ENCODE measurements at regions not wholly inside any gene's neighbourhood (a gene's known extent, or its start where the extent isn't known, plus 50 kb on each side); places are given as distances from the start of the nearest gene placed in this dataset.

DNA sequence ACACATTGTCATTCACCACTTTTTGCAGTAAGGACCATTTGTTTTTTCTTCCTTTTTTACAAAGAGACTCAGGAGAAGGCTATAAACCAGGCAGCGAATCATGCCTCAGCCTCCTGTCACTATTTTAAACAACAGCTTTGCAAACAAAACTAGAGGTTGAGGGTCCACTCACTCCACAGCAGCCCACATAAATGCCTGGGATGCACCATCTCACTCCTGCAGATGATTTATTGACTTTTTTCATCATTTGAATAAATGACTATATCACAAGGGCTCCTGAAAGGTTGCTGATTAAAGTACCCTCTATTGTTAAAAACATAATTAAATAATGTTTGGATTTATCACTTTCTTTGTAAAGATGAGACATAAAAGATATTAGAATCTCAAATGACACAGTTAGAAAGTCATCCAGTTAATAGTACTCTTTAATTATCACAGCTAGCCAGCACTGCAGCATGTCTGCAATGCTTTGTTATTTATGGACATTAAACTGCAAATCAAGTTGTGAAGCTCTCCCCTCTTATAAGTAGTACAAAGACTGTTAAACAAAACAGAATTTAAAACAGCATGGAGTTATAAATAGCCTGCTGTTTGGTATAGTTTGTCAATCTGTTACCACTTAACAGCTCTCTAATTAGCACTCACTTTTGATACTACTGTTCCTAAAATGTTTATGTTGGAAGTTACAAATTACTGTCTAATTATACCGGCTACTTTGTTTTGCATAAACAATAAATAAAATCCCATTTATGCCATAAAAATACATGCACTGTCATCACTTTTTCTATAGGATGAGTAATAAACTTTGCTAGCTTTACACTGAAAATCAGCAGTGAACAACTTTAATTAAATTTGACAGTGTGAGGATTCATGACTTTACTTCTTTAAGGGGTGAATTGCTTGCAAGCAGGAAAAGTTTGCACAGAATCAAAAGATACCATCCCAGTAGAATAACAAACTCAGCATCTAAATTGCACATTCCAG, 853.2 kb downstream of the UQCRFS1 start (continued):
- no peak for TF ChIP-seq ZNF837 (tag by site-specific recombination; IDR thresholded peaks at IDR 0.05)
- no peak for TF ChIP-seq ZNF785 (tag by site-specific recombination; IDR thresholded peaks at IDR 0.05)
- TF ChIP-seq, protein P1, sequence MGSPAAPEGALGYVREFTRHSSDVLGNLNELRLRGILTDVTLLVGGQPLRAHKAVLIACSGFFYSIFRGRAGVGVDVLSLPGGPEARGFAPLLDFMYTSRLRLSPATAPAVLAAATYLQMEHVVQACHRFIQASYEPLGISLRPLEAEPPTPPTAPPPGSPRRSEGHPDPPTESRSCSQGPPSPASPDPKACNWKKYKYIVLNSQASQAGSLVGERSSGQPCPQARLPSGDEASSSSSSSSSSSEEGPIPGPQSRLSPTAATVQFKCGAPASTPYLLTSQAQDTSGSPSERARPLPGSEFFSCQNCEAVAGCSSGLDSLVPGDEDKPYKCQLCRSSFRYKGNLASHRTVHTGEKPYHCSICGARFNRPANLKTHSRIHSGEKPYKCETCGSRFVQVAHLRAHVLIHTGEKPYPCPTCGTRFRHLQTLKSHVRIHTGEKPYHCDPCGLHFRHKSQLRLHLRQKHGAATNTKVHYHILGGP (tag by site-specific recombination; IDR thresholded peaks at IDR 0.05), result peak; percentile 75
- no peak for TF ChIP-seq KLF16 (tag by site-specific recombination; IDR thresholded peaks at IDR 0.05)
- no peak for TF ChIP-seq ZNF747 (tag by site-specific recombination; IDR thresholded peaks at IDR 0.05)

DNA sequence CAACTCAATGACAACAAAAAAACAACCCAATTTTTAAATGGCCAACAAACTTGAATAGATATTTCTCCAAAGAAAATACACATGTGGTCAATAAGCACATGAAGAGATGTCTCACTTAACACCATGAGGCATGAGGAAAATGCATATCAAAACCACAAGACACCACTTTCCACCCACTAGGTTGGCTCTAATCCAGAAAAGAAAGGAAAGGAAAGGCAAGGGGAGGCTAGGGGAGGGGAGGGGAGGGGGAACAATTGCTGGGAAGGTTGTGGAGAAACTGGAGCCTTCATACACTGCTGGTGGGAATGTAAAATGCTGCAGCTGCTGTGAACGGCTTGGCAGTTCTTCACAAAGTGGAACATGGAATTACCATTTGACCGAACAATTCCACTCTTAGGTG, 854.3 kb downstream of the UQCRFS1 start:
- Histone ChIP-seq H3K27ac (ENCODE audit: extremely low read depth, low read depth, low read length) (no peak overlapping the region), H3K36me3 (ENCODE audit: control insufficient read depth in 2 of 2, insufficient read depth in 1 of 2, low read length in 2 of 2) (0 out of 3 replicates have a peak, but pooled peaks cover 0 to 3% of the 10 kb centered on the region in 2 experiments), H3K4me3 (ENCODE audit: low read depth, low read length) (no peak overlapping the region), H3K4me1 (ENCODE audit: control insufficient read depth, insufficient read depth, low read length) (peaks cover 25% of the 10 kb centered on the region), H3K9me3 (ENCODE audit: control insufficient read depth, insufficient read depth, low read depth, low read length) (peaks cover 5% of the 10 kb centered on the region)
- POLR2A ChIA-PET, result interaction anchor here (0.6 kb wide), 1 partner anchor 52 kb away, joined by 3 read pairs; no protein-coding TSS in a partner anchor
- CTCF ChIA-PET, result interaction anchor here (0.6 to 2.4 kb wide), 6 partner anchors 12 to 276 kb away, joined by 3 to 14 read pairs (median 5); no protein-coding TSS in a partner anchor
- TF ChIP-seq, protein P2, sequence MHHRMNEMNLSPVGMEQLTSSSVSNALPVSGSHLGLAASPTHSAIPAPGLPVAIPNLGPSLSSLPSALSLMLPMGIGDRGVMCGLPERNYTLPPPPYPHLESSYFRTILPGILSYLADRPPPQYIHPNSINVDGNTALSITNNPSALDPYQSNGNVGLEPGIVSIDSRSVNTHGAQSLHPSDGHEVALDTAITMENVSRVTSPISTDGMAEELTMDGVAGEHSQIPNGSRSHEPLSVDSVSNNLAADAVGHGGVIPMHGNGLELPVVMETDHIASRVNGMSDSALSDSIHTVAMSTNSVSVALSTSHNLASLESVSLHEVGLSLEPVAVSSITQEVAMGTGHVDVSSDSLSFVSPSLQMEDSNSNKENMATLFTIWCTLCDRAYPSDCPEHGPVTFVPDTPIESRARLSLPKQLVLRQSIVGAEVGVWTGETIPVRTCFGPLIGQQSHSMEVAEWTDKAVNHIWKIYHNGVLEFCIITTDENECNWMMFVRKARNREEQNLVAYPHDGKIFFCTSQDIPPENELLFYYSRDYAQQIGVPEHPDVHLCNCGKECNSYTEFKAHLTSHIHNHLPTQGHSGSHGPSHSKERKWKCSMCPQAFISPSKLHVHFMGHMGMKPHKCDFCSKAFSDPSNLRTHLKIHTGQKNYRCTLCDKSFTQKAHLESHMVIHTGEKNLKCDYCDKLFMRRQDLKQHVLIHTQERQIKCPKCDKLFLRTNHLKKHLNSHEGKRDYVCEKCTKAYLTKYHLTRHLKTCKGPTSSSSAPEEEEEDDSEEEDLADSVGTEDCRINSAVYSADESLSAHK (tag by site-specific recombination; IDR thresholded peaks at IDR 0.05), result no peak
- TF ChIP-seq, protein P3, sequence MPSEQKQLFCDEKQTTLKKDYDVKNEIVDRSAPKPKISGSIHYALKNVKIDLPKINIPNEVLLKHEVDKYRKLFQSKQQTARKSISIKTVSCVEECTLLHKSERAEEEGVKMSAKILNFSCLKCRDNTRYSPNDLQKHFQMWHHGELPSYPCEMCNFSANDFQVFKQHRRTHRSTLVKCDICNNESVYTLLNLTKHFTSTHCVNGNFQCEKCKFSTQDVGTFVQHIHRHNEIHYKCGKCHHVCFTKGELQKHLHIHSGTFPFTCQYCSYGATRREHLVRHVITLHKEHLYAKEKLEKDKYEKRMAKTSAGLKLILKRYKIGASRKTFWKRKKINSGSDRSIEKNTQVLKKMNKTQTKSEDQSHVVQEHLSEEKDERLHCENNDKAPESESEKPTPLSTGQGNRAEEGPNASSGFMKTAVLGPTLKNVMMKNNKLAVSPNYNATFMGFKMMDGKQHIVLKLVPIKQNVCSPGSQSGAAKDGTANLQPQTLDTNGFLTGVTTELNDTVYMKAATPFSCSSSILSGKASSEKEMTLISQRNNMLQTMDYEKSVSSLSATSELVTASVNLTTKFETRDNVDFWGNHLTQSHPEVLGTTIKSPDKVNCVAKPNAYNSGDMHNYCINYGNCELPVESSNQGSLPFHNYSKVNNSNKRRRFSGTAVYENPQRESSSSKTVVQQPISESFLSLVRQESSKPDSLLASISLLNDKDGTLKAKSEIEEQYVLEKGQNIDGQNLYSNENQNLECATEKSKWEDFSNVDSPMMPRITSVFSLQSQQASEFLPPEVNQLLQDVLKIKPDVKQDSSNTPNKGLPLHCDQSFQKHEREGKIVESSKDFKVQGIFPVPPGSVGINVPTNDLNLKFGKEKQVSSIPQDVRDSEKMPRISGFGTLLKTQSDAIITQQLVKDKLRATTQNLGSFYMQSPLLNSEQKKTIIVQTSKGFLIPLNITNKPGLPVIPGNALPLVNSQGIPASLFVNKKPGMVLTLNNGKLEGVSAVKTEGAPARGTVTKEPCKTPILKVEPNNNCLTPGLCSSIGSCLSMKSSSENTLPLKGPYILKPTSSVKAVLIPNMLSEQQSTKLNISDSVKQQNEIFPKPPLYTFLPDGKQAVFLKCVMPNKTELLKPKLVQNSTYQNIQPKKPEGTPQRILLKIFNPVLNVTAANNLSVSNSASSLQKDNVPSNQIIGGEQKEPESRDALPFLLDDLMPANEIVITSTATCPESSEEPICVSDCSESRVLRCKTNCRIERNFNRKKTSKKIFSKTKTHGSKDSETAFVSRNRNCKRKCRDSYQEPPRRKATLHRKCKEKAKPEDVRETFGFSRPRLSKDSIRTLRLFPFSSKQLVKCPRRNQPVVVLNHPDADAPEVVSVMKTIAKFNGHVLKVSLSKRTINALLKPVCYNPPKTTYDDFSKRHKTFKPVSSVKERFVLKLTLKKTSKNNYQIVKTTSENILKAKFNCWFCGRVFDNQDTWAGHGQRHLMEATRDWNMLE (tag by site-specific recombination; conservative IDR thresholded peaks at IDR 0.05; ENCODE audit: low read depth), result 0 out of 2 replicates have a peak, but pooled peaks have one; percentile 14
- TF ChIP-seq ZNF335 (tag by site-specific recombination; conservative IDR thresholded peaks at IDR 0.05) (no peak), KLF7 (tag by site-specific recombination; IDR thresholded peaks at IDR 0.05; ENCODE audit: borderline replicate concordance) (no peak), ZNF776 (tag by site-specific recombination; IDR thresholded peaks at IDR 0.05; ENCODE audit: borderline replicate concordance) (no peak), ZNF747 (tag by site-specific recombination; IDR thresholded peaks at IDR 0.05) (no peak), ZNF391 (tag by site-specific recombination; IDR thresholded peaks at IDR 0.05; ENCODE audit: borderline replicate concordance, low read depth) (no peak), ZSCAN30 (tag by site-specific recombination; IDR thresholded peaks at IDR 0.05) (no peak), ZIC2 (tag by site-specific recombination; IDR thresholded peaks at IDR 0.05) (peak; percentile 84), ZSCAN23 (tag by site-specific recombination; IDR thresholded peaks at IDR 0.05) (no peak), ZNF473 (tag by site-specific recombination; IDR thresholded peaks at IDR 0.05) (no peak), ZNF658 (tag by site-specific recombination; IDR thresholded peaks at IDR 0.05) (no peak)
- TF ChIP-seq, protein P4, sequence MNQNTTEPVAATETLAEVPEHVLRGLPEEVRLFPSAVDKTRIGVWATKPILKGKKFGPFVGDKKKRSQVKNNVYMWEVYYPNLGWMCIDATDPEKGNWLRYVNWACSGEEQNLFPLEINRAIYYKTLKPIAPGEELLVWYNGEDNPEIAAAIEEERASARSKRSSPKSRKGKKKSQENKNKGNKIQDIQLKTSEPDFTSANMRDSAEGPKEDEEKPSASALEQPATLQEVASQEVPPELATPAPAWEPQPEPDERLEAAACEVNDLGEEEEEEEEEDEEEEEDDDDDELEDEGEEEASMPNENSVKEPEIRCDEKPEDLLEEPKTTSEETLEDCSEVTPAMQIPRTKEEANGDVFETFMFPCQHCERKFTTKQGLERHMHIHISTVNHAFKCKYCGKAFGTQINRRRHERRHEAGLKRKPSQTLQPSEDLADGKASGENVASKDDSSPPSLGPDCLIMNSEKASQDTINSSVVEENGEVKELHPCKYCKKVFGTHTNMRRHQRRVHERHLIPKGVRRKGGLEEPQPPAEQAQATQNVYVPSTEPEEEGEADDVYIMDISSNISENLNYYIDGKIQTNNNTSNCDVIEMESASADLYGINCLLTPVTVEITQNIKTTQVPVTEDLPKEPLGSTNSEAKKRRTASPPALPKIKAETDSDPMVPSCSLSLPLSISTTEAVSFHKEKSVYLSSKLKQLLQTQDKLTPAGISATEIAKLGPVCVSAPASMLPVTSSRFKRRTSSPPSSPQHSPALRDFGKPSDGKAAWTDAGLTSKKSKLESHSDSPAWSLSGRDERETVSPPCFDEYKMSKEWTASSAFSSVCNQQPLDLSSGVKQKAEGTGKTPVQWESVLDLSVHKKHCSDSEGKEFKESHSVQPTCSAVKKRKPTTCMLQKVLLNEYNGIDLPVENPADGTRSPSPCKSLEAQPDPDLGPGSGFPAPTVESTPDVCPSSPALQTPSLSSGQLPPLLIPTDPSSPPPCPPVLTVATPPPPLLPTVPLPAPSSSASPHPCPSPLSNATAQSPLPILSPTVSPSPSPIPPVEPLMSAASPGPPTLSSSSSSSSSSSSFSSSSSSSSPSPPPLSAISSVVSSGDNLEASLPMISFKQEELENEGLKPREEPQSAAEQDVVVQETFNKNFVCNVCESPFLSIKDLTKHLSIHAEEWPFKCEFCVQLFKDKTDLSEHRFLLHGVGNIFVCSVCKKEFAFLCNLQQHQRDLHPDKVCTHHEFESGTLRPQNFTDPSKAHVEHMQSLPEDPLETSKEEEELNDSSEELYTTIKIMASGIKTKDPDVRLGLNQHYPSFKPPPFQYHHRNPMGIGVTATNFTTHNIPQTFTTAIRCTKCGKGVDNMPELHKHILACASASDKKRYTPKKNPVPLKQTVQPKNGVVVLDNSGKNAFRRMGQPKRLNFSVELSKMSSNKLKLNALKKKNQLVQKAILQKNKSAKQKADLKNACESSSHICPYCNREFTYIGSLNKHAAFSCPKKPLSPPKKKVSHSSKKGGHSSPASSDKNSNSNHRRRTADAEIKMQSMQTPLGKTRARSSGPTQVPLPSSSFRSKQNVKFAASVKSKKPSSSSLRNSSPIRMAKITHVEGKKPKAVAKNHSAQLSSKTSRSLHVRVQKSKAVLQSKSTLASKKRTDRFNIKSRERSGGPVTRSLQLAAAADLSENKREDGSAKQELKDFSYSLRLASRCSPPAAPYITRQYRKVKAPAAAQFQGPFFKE (tag by site-specific recombination; IDR thresholded peaks at IDR 0.05; ENCODE audit: borderline replicate concordance), result no peak
- TF ChIP-seq, protein P5, sequence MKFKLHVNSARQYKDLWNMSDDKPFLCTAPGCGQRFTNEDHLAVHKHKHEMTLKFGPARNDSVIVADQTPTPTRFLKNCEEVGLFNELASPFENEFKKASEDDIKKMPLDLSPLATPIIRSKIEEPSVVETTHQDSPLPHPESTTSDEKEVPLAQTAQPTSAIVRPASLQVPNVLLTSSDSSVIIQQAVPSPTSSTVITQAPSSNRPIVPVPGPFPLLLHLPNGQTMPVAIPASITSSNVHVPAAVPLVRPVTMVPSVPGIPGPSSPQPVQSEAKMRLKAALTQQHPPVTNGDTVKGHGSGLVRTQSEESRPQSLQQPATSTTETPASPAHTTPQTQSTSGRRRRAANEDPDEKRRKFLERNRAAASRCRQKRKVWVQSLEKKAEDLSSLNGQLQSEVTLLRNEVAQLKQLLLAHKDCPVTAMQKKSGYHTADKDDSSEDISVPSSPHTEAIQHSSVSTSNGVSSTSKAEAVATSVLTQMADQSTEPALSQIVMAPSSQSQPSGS (tag by site-specific recombination; IDR thresholded peaks at IDR 0.05; ENCODE audit: low read depth), result no peak
